ENCODE measurements at regions not wholly inside any gene's neighbourhood (a gene's known extent, or its start where the extent isn't known, plus 50 kb on each side); places are given as distances from the start of the nearest gene placed in this dataset.

DNA sequence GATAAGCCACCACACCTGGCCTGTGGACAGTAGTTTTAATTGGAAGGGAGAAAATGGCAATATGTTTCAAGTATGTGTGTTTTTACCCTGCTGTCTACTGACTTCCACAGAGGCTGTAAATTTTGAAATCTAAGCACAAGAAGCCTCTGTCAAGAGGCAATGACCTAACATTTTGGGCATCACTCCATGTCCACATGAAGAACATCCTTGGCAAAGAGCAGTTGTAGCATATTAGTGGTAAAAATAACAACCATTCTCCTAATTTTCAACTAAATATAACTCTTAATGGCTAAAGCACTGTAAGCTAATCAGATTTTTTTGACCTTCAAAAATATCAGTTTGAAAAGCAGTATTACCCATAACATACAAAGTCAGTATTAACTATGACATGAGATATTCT lies 100.3 kb upstream of the APC start:
- H3K4me2 ChIP-seq, result no peak overlapping the region
- 0 out of 2 replicates have a peak, but pooled peaks cover 6% of the 10 kb centered on the region for H3K9me2 ChIP-seq (ENCODE audit: insufficient read depth)
- Mint-ChIP-seq H3K36me3 (ENCODE audit: low read depth) (peaks cover 10% of the 10 kb centered on the region; the same call in 1 of the 3 replicates), H3K4me1 (peaks cover 3% of the 10 kb centered on the region), H3K4me3 (no peak overlapping the region), H3K27ac (no peak overlapping the region), H3K27me3 (ENCODE audit: insufficient read depth, low read depth, poor library complexity) (no peaks in the 10 kb centered on the region), H3K9me3 (peaks cover 16% of the 10 kb centered on the region)
- DNase-seq (ENCODE audit: low spot score), result no peak
- ATAC-seq, result no peak
- no peaks in the 10 kb centered on the region for H3K36me3 ChIP-seq (ENCODE audit: insufficient read depth)
- TF ChIP-seq EZH2phosphoT487 (IDR thresholded peaks at IDR 0.05; ENCODE audit: unreplicated experiment) (no peak), STAT1 (IDR thresholded peaks at IDR 0.05; ENCODE audit: unreplicated experiment) (no peak), JUNB (IDR thresholded peaks at IDR 0.05; ENCODE audit: unreplicated experiment) (no peak)
- TF ChIP-seq, protein P1, sequence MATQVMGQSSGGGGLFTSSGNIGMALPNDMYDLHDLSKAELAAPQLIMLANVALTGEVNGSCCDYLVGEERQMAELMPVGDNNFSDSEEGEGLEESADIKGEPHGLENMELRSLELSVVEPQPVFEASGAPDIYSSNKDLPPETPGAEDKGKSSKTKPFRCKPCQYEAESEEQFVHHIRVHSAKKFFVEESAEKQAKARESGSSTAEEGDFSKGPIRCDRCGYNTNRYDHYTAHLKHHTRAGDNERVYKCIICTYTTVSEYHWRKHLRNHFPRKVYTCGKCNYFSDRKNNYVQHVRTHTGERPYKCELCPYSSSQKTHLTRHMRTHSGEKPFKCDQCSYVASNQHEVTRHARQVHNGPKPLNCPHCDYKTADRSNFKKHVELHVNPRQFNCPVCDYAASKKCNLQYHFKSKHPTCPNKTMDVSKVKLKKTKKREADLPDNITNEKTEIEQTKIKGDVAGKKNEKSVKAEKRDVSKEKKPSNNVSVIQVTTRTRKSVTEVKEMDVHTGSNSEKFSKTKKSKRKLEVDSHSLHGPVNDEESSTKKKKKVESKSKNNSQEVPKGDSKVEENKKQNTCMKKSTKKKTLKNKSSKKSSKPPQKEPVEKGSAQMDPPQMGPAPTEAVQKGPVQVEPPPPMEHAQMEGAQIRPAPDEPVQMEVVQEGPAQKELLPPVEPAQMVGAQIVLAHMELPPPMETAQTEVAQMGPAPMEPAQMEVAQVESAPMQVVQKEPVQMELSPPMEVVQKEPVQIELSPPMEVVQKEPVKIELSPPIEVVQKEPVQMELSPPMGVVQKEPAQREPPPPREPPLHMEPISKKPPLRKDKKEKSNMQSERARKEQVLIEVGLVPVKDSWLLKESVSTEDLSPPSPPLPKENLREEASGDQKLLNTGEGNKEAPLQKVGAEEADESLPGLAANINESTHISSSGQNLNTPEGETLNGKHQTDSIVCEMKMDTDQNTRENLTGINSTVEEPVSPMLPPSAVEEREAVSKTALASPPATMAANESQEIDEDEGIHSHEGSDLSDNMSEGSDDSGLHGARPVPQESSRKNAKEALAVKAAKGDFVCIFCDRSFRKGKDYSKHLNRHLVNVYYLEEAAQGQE (IDR thresholded peaks at IDR 0.05; ENCODE audit: unreplicated experiment), result no peak
- TF ChIP-seq, protein P2, sequence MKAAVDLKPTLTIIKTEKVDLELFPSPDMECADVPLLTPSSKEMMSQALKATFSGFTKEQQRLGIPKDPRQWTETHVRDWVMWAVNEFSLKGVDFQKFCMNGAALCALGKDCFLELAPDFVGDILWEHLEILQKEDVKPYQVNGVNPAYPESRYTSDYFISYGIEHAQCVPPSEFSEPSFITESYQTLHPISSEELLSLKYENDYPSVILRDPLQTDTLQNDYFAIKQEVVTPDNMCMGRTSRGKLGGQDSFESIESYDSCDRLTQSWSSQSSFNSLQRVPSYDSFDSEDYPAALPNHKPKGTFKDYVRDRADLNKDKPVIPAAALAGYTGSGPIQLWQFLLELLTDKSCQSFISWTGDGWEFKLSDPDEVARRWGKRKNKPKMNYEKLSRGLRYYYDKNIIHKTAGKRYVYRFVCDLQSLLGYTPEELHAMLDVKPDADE (IDR thresholded peaks at IDR 0.05), result no peak
- TF ChIP-seq, protein P3, sequence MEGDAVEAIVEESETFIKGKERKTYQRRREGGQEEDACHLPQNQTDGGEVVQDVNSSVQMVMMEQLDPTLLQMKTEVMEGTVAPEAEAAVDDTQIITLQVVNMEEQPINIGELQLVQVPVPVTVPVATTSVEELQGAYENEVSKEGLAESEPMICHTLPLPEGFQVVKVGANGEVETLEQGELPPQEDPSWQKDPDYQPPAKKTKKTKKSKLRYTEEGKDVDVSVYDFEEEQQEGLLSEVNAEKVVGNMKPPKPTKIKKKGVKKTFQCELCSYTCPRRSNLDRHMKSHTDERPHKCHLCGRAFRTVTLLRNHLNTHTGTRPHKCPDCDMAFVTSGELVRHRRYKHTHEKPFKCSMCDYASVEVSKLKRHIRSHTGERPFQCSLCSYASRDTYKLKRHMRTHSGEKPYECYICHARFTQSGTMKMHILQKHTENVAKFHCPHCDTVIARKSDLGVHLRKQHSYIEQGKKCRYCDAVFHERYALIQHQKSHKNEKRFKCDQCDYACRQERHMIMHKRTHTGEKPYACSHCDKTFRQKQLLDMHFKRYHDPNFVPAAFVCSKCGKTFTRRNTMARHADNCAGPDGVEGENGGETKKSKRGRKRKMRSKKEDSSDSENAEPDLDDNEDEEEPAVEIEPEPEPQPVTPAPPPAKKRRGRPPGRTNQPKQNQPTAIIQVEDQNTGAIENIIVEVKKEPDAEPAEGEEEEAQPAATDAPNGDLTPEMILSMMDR (conservative IDR thresholded peaks at IDR 0.05; ENCODE audit: low read depth in 2 of 2), result no peak
- no peaks in the 10 kb centered on the region for H3K4me1 ChIP-seq (ENCODE audit: insufficient read depth)
- no peaks in the 10 kb centered on the region for H4K20me1 ChIP-seq (replicated peaks; ENCODE audit: insufficient read depth)
- H3K27me3 ChIP-seq (ENCODE audit: insufficient read depth), result no peaks in the 10 kb centered on the region
- H3K79me2 ChIP-seq (replicated peaks; ENCODE audit: insufficient read depth), result no peaks in the 10 kb centered on the region
- H2AFZ ChIP-seq, result no peak overlapping the region
- H3K27ac ChIP-seq (ENCODE audit: low read depth), result no peak overlapping the region
- H3K4me3 ChIP-seq, result no peak overlapping the region
- H3F3A ChIP-seq (replicated peaks; ENCODE audit: low read depth), result no peaks in the 10 kb centered on the region

DNA sequence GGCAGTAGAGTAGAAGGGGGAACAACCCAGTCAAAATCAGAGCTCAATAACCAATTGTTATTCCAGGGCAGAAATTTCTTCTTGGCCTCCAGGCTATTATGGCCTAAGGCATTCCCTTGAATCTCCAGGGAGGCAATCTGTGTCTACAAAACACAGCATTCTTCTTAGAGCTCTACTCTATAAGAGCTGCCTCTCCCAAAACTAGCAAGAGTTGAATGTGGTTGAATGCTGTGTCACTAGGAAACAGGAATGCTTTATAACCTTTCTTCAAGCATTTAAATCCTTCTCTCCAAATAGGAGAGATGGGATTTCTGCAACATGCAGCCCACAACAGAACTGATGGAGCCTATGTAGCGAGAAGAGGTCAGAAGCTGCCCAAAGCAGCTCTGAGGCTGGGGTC lies 97.1 kb upstream of the APC start:
- H3K27ac Mint-ChIP-seq, result no peak overlapping the region
- no peak overlapping the region for H3K27ac ChIP-seq (ENCODE audit: low read depth)
- H3K9me3 Mint-ChIP-seq, result no peaks in the 10 kb centered on the region
- ATAC-seq (no peak), DNase-seq (ENCODE audit: low spot score) (peak; percentile 20)
- no peaks in the 10 kb centered on the region for H3K4me1 Mint-ChIP-seq
- no peaks in the 10 kb centered on the region for H3K27me3 ChIP-seq (ENCODE audit: insufficient read depth)
- H3K36me3 ChIP-seq (ENCODE audit: insufficient read depth), result no peaks in the 10 kb centered on the region
- H3K27me3 Mint-ChIP-seq (ENCODE audit: insufficient read depth, low read depth, poor library complexity), result peaks cover 1% of the 10 kb centered on the region
- no peaks in the 10 kb centered on the region for H3K9me2 ChIP-seq (ENCODE audit: insufficient read depth)
- H2AFZ ChIP-seq, result peak overlapping the region; percentile 38
- no peaks in the 10 kb centered on the region for H3F3A ChIP-seq (replicated peaks; ENCODE audit: low read depth)
- no peak overlapping the region for H3K4me3 ChIP-seq
- no peak overlapping the region for H3K4me3 Mint-ChIP-seq
- no peaks in the 10 kb centered on the region for H4K20me1 ChIP-seq (replicated peaks; ENCODE audit: insufficient read depth)
- no peaks in the 10 kb centered on the region for H3K79me2 ChIP-seq (replicated peaks; ENCODE audit: insufficient read depth)
- H3K4me2 ChIP-seq, result no peak overlapping the region
- no peaks in the 10 kb centered on the region for H3K4me1 ChIP-seq (ENCODE audit: insufficient read depth)
- H3K36me3 Mint-ChIP-seq (ENCODE audit: low read depth), result no peaks in the 10 kb centered on the region
- TF ChIP-seq EZH2 (IDR thresholded peaks at IDR 0.05; ENCODE audit: low read depth, unreplicated experiment), result no peak
- no peak for TF ChIP-seq STAT1 (IDR thresholded peaks at IDR 0.05; ENCODE audit: unreplicated experiment)
- TF ChIP-seq, protein P1 (IDR thresholded peaks at IDR 0.05; ENCODE audit: unreplicated experiment), result no peak
- TF ChIP-seq ZNF331 (CRISPR knock-in tag; IDR thresholded peaks at IDR 0.05; ENCODE audit: low read depth), result no peak
- no peak for TF ChIP-seq ZNF114 (CRISPR knock-in tag; IDR thresholded peaks at IDR 0.05)
- no peak for TF ChIP-seq EZH2phosphoT487 (IDR thresholded peaks at IDR 0.05; ENCODE audit: unreplicated experiment)
- no peak for TF ChIP-seq POLR2AphosphoS5 (IDR thresholded peaks at IDR 0.05; ENCODE audit: low read depth)
- TF ChIP-seq, protein P3 (conservative IDR thresholded peaks at IDR 0.05; ENCODE audit: low read depth in 2 of 2), result no peak
- no peak for TF ChIP-seq JUNB (IDR thresholded peaks at IDR 0.05; ENCODE audit: unreplicated experiment)
- no peak for TF ChIP-seq CREB1 (CRISPR knock-in tag; IDR thresholded peaks at IDR 0.05; ENCODE audit: low read depth)
- TF ChIP-seq NANOG (IDR thresholded peaks at IDR 0.05; ENCODE audit: borderline replicate concordance), result no peak

All from GM23338 (cell line).